H1 (cell line): ENCODE measurements at regions not wholly inside any gene's neighbourhood (a gene's known extent, or its start where the extent isn't known, plus 50 kb on each side); places are given as distances from the start of the nearest gene placed in this dataset.

Experiments used
- CTCF ChIA-PET: fragments of 300-600 bp; sonication (Branson Sonifier 250); formaldehyde crosslinking; loops from one replicate; lab custom pipeline; 2021; ENCODE audit not compliant: partially characterized antibody; lab: Charles Lee
- POLR2A ChIA-PET: fragments of 300-600 bp; sonication (Branson Sonifier 250); formaldehyde crosslinking; loops from one replicate; lab custom pipeline; 2021; ENCODE audit warnings: inconsistent platforms; ENCODE audit not compliant: partially characterized antibody; lab: Charles Lee
- DNase-seq, 2 experiments: peaks; one replicate each; pipeline versions ENCODE4 v3.0.0 to v3.0.0-alpha.2; 2010 to 2022; ENCODE audit warnings: low spot score in 2 of 2, low read depth in 1 of 2, mixed read lengths in 1 of 2
- FAIRE-seq: peaks from 2 replicates; lab custom pipeline; 2011; peaks lifted over from hg19 to GRCh38; lab: Jason Lieb, UNC
- H2AFZ ChIP-seq: 2 replicates; pipeline ENCODE4 v1.8.1; 2012; ENCODE audit warnings: low read length, inconsistent platforms
- H2AK5ac ChIP-seq: 2 replicates; pipeline ENCODE4 v1.6.1; 2013; ENCODE audit warnings: low read depth, low read length
- H2BK120ac ChIP-seq: replicated peaks from 2 replicates; pipeline ENCODE3; 2013; ENCODE audit warnings: low read depth, low read length, inconsistent platforms
- H2BK12ac ChIP-seq: 2 replicates; pipeline ENCODE4 v1.6.1; 2013; ENCODE audit warnings: low read depth, low read length
- H2BK15ac ChIP-seq: 2 replicates; pipeline ENCODE4 v1.6.1; 2013; ENCODE audit warnings: low read length
- H2BK20ac ChIP-seq: 2 replicates; pipeline ENCODE4 v1.6.1; 2013; ENCODE audit warnings: low read length
- H2BK5ac ChIP-seq: 2 replicates; pipeline ENCODE4 v1.6.1; 2013; ENCODE audit warnings: low read depth, low read length
- H3K14ac ChIP-seq: 2 replicates; pipeline ENCODE4 v1.6.1; 2013; ENCODE audit warnings: inconsistent platforms; ENCODE audit not compliant: insufficient read length
- H3K18ac ChIP-seq: 2 replicates; pipeline ENCODE4 v1.6.1; 2013; ENCODE audit warnings: low read length; ENCODE audit errors: extremely low read depth
- H3K23ac ChIP-seq: 2 replicates; pipeline ENCODE4 v1.6.1; 2013; ENCODE audit warnings: inconsistent platforms; ENCODE audit not compliant: insufficient read length
- H3K23me2 ChIP-seq: 2 replicates; pipeline ENCODE4 v1.6.1; 2013; ENCODE audit warnings: low read depth, low read length
- H3K27ac ChIP-seq: 2 replicates; pipeline ENCODE4 v1.6.1; 2011; ENCODE audit warnings: low read depth, low read length, inconsistent platforms
- H3K27me3 ChIP-seq, 4 experiments: replicated peaks in 1 of 4; 1 replicate in 1 of 4; 2 replicates in 3 of 4; pipeline versions ENCODE4 v1.6.1 to v1.8.1; 2011 to 2013; ENCODE audit warnings: low read length in 3 of 4, mild to moderate bottlenecking in 3 of 4, inconsistent platforms in 2 of 4, mixed read lengths in 2 of 4, moderate library complexity in 1 of 4; ENCODE audit not compliant: control insufficient read depth in 3 of 4, insufficient read depth in 3 of 4; ENCODE audit errors: extremely low read depth in 1 of 4
- H3K36me3 ChIP-seq, 4 experiments: 2 replicates each; pipeline versions ENCODE4 v1.6.1 to v1.8.1; 2011 to 2013; ENCODE audit warnings: mild to moderate bottlenecking in 4 of 4, low read length in 3 of 4, moderate library complexity in 2 of 4, control low read depth in 1 of 4, inconsistent platforms in 1 of 4; ENCODE audit not compliant: insufficient read depth in 4 of 4, control insufficient read depth in 2 of 4
- H3K4ac ChIP-seq: replicated peaks from 2 replicates; pipeline ENCODE3; 2013; ENCODE audit warnings: low read length, low read depth, mixed read lengths, inconsistent platforms; ENCODE audit not compliant: insufficient read length
- H3K4me1 ChIP-seq, 4 experiments: replicated peaks in 1 of 4; 1 replicate in 1 of 4; 2 replicates in 3 of 4; pipeline versions ENCODE4 v1.6.1 to v1.8.1; 2011 to 2013; ENCODE audit warnings: low read length in 3 of 4, inconsistent platforms in 2 of 4, mixed read lengths in 1 of 4; ENCODE audit not compliant: insufficient read depth in 4 of 4, control insufficient read depth in 3 of 4
- H3K4me2 ChIP-seq, 2 experiments: 2 replicates each; pipeline versions ENCODE4 v1.6.1 to v1.8.1; 2011 to 2013; ENCODE audit warnings: low read depth in 2 of 2, low read length in 2 of 2, control low read depth in 1 of 2, inconsistent platforms in 1 of 2, mild to moderate bottlenecking in 1 of 2; ENCODE audit not compliant: insufficient read depth in 1 of 2
- H3K4me3 ChIP-seq, 4 experiments: fragments of 200-600, 300-600 bp in 1 of 4; sonication (generic), shearing (Covaris generic), sonication (Bioruptor Twin) in 1 of 4; 2 replicates each; pipeline versions ENCODE4 v1.5.1 to v1.8.1; 2011 to 2016; ENCODE audit warnings: low read length in 4 of 4, low read depth in 3 of 4, control low read depth in 2 of 4, inconsistent platforms in 2 of 4, mild to moderate bottlenecking in 2 of 4, mixed read lengths in 1 of 4, moderate library complexity in 1 of 4; ENCODE audit not compliant: insufficient read depth in 2 of 4; ENCODE audit errors: extremely low read depth in 1 of 4
- H3K56ac ChIP-seq: replicated peaks from 2 replicates; pipeline ENCODE3; 2013; ENCODE audit warnings: low read depth, mild to moderate bottlenecking, mixed read lengths, low read length, inconsistent platforms; ENCODE audit not compliant: insufficient read length
- H3K79me1 ChIP-seq: 2 replicates; pipeline ENCODE4 v1.6.1; 2013; ENCODE audit warnings: low read depth, low read length, control low read depth
- H3K79me2 ChIP-seq, 2 experiments: 2 replicates each; pipeline versions ENCODE4 v1.6.1 to v1.8.1; 2012 to 2013; ENCODE audit warnings: low read length in 2 of 2, mild to moderate bottlenecking in 2 of 2, inconsistent platforms in 1 of 2; ENCODE audit not compliant: insufficient read depth in 2 of 2, control insufficient read depth in 1 of 2
- H3K9ac ChIP-seq, 4 experiments: replicated peaks in 1 of 4; 1 replicate in 1 of 4; 2 replicates in 3 of 4; pipeline versions ENCODE4 v1.6.1 to v1.8.1; 2011 to 2013; ENCODE audit warnings: low read depth in 3 of 4, low read length in 3 of 4, control low read depth in 2 of 4, mild to moderate bottlenecking in 2 of 4, moderate library complexity in 2 of 4, inconsistent platforms in 1 of 4; ENCODE audit errors: extremely low read depth in 1 of 4
- H3K9me3 ChIP-seq, 2 experiments: 2 replicates each; pipeline versions ENCODE4 v1.6.1 to v1.8.1; 2012 to 2013; ENCODE audit warnings: mild to moderate bottlenecking in 2 of 2, moderate library complexity in 2 of 2, control low read depth in 1 of 2, inconsistent platforms in 1 of 2, low read depth in 1 of 2, low read length in 1 of 2, mixed read lengths in 1 of 2; ENCODE audit not compliant: insufficient read depth in 2 of 2
- H4K20me1 ChIP-seq, 2 experiments: replicated peaks in 1 of 2; 2 replicates each; pipeline versions ENCODE3 to v1.8.1; 2011 to 2013; ENCODE audit warnings: inconsistent platforms in 2 of 2, low read length in 2 of 2, mild to moderate bottlenecking in 1 of 2; ENCODE audit not compliant: insufficient read depth in 2 of 2, control insufficient read depth in 1 of 2
- H4K5ac ChIP-seq: 2 replicates; pipeline ENCODE4 v1.6.1; 2013; ENCODE audit warnings: low read length, low read depth, mixed read lengths, inconsistent platforms; ENCODE audit not compliant: insufficient read length
- H4K8ac ChIP-seq: 2 replicates; pipeline ENCODE4 v1.8.0; 2013; ENCODE audit warnings: mild to moderate bottlenecking, moderate library complexity, low read length, inconsistent platforms; ENCODE audit not compliant: insufficient read depth; ENCODE audit errors: extremely low read depth
- H4K91ac ChIP-seq: replicated peaks from 2 replicates; pipeline ENCODE3; 2013; ENCODE audit warnings: low read length, mixed read lengths, inconsistent platforms; ENCODE audit not compliant: insufficient read length
- BRCA1 ChIP-seq: IDR thresholded peaks from 2 replicates; pipeline ENCODE4 v1.6.1; 2012; ENCODE audit warnings: low read depth, low read length, improper control_type of control experiment
- CHD1 ChIP-seq: IDR thresholded peaks from 2 replicates; pipeline ENCODE4 v1.6.1; 2012; ENCODE audit warnings: low read depth, low read length, improper control_type of control experiment
- HDAC6 ChIP-seq: IDR thresholded peaks from one replicate; pipeline ENCODE4 v1.7.1; 2012; ENCODE audit warnings: low read depth, mild to moderate bottlenecking, inconsistent platforms, low read length, moderate library complexity
- KDM5A ChIP-seq: fragments of 200-600 bp; IDR thresholded peaks from 2 replicates; pipeline ENCODE4 v1.7.1; 2012; ENCODE audit warnings: mild to moderate bottlenecking, low read length, inconsistent platforms, mixed read lengths
- MAFK ChIP-seq: IDR thresholded peaks from 2 replicates; pipeline ENCODE4 v1.6.1; 2012; ENCODE audit warnings: low read depth, mild to moderate bottlenecking, improper control_type of control experiment, low read length
- PHF8 ChIP-seq: fragments of 200-600 bp; sonication (generic); conservative IDR thresholded peaks from 2 replicates; pipeline ENCODE4 v1.7.1; 2012; ENCODE audit warnings: low read depth, mild to moderate bottlenecking, inconsistent platforms, low read length, moderate library complexity
- RXRA ChIP-seq: IDR thresholded peaks from 2 replicates; pipeline ENCODE4 v1.6.1; 2011; ENCODE audit warnings: low read depth, mild to moderate bottlenecking, low read length, moderate library complexity; ENCODE audit not compliant: insufficient read depth
- SUZ12 ChIP-seq: fragments of 200-600 bp; sonication (generic); IDR thresholded peaks from 2 replicates; pipeline ENCODE4 v1.6.1; 2012; ENCODE audit warnings: mild to moderate bottlenecking, inconsistent platforms, low read length, moderate library complexity, mixed read lengths
- TCF12 ChIP-seq: IDR thresholded peaks from 2 replicates; pipeline ENCODE4 v1.6.1; 2011; ENCODE audit warnings: low read depth, mild to moderate bottlenecking, low read length
- TEAD4 ChIP-seq: IDR thresholded peaks from 2 replicates; pipeline ENCODE4 v1.6.1; 2012; ENCODE audit warnings: low read depth, low read length, inconsistent platforms, mixed read lengths
- WGBS, 2 experiments: shearing (Covaris generic) in 1 of 2; methylation state at CpG; one replicate each; pipeline versions ENCODE4 v1.1.6 to v1.1.7; 2013 to 2015; ENCODE audit warnings: low lambda C conversion rate in 2 of 2, mixed read lengths in 2 of 2, inconsistent platforms in 1 of 2, low coverage in 1 of 2, missing lambda C conversion rate in 1 of 2; ENCODE audit not compliant: insufficient replicate concordance in 2 of 2, insufficient coverage in 1 of 2, insufficient read length in 1 of 2; ENCODE audit errors: extremely low coverage in 1 of 2, missing lambda C conversion rate in 1 of 2; 5-methylcytosine and 5-hydroxymethylcytosine counted together
- TF ChIP-seq, protein P1 (sequence below): IDR thresholded peaks from 2 replicates; pipeline ENCODE4 v1.6.1; 2011; ENCODE audit warnings: low read length, improper control_type of control experiment

DNA sequence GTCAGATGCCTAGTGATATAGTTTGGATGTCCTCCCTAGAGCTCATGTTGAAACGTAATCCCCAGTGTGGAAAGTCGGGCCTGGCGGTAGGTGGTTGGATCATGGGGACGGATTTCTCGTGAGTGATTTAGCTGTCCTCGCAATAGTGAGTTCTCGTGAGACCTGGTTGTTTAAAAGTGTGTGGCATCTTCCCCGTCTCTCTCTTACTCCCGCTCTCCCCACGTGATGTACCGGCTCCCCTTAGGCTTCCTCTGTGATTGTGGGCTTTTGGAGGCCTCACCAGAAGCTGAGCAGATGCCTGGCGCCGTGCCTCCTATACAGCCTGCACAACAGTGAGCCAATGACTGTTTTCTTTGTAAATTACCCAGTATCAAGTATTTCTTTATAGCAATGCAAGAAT lies 264.5 kb downstream of the TTLL7 start:
- Histone ChIP-seq H3K23me2 (no peaks in the 10 kb centered on the region), H3K4me1 (no peaks in the 10 kb centered on the region), H3K4me3 (no peak overlapping the region), H4K8ac (peak overlapping the region; percentile 80; the same call in 1 of the 2 replicates), H2AK5ac (no peak overlapping the region), H4K91ac (no peak overlapping the region), H3K4ac (no peak overlapping the region), H2BK12ac (no peak overlapping the region), H3K27me3 (no peaks in the 10 kb centered on the region), H2BK120ac (no peak overlapping the region), H3K56ac (no peak overlapping the region), H2BK5ac (no peak overlapping the region), H3K14ac (no peak overlapping the region), H4K5ac (no peak overlapping the region), H2BK20ac (no peak overlapping the region), H3K79me2 (no peaks in the 10 kb centered on the region), H3K79me1 (no peaks in the 10 kb centered on the region), H3K4me2 (no peak overlapping the region), H3K36me3 (no peaks in the 10 kb centered on the region), H3K23ac (no peak overlapping the region), H3K27ac (no peak overlapping the region), H3K9ac (no peak overlapping the region), H4K20me1 (no peaks in the 10 kb centered on the region), H2BK15ac (no peak overlapping the region), H3K18ac (no peak overlapping the region), H2AFZ (no peak overlapping the region), H3K9me3 (no peaks in the 10 kb centered on the region)
- ChIA-PET POLR2A (no interaction called here), CTCF (interaction anchor here (1.1 to 1.7 kb wide), 3 partner anchors 18 to 927 kb away, joined by 3 to 4 read pairs (median 3); no protein-coding TSS in a partner anchor)
- no peak for DNase-seq
- no peak for FAIRE-seq
- 91% methylated on average over 13 of the region's 13 CpGs; no CpG with 5 or more reads in 1 of the 2 experiments for WGBS, 2 experiments
- TF ChIP-seq BRCA1 (no peak), MAFK (no peak), TEAD4 (no peak), HDAC6 (no peak), PHF8 (no peak), SUZ12 (no peak), RXRA (no peak), CHD1 (no peak), TCF12 (no peak), KDM5A (no peak)
- TF ChIP-seq, protein P1, sequence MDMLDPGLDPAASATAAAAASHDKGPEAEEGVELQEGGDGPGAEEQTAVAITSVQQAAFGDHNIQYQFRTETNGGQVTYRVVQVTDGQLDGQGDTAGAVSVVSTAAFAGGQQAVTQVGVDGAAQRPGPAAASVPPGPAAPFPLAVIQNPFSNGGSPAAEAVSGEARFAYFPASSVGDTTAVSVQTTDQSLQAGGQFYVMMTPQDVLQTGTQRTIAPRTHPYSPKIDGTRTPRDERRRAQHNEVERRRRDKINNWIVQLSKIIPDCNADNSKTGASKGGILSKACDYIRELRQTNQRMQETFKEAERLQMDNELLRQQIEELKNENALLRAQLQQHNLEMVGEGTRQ: no peak
